Sigmoid colon (tissue), 6 donors: ENCODE measurements at regions not wholly inside any gene's neighbourhood (a gene's known extent, or its start where the extent isn't known, plus 50 kb on each side); places are given as distances from the start of the nearest gene placed in this dataset.

Experiments
- DNase-seq: peaks from one replicate; pipeline ENCODE4 v3.0.0-alpha.2; 2019
- H3K27ac ChIP-seq, 4 donors: fragments of 200-600 bp; sonication (generic); one replicate each; pipeline ENCODE4 v1.5.1; 2016 to 2019; ENCODE audit warnings: mild to moderate bottlenecking in 1 of 4
- H3K27me3 ChIP-seq, 3 donors: fragments of 200-600 bp; sonication (generic); one replicate each; pipeline ENCODE4 v1.5.1; 2019; ENCODE audit warnings: mild to moderate bottlenecking in 1 of 3
- H3K36me3 ChIP-seq, 4 donors: fragments of 200-600 bp; sonication (generic); one replicate each; pipeline ENCODE4 v1.5.1; 2016 to 2019
- H3K4me1 ChIP-seq, 4 donors: fragments of 200-600 bp; sonication (generic); one replicate each; pipeline ENCODE4 v1.5.1; 2017 to 2019
- H3K4me3 ChIP-seq, 4 donors: fragments of 200-600 bp; sonication (generic); one replicate each; pipeline ENCODE4 v1.5.1; 2017 to 2019; ENCODE audit warnings: mild to moderate bottlenecking in 2 of 4, moderate library complexity in 1 of 4
- H3K9me3 ChIP-seq, 4 donors: fragments of 200-600 bp in 3 of 4; sonication (generic) in 3 of 4; one replicate each; pipeline versions ENCODE4 v1.5.1 to v1.6.1; 2013 to 2019
- EP300 ChIP-seq, 4 donors: sonication (generic); formaldehyde crosslinking; IDR thresholded peaks; one replicate each; pipeline ENCODE4 v1.6.1; 2017; ENCODE audit warnings: antibody characterized with exemption in 4 of 4
- POLR2A ChIP-seq, 2 donors: fragments of 450-650 bp; IDR thresholded peaks; one replicate each; pipeline ENCODE4 v1.6.1; 2016; ENCODE audit warnings: antibody characterized with exemption in 2 of 2, mild to moderate bottlenecking in 2 of 2, moderate library complexity in 2 of 2
- POLR2AphosphoS5 ChIP-seq, 4 donors: sonication (generic); formaldehyde crosslinking; IDR thresholded peaks; one replicate each; pipeline ENCODE4 v1.6.1; 2017; ENCODE audit warnings: antibody characterized with exemption in 4 of 4
- WGBS, 2 donors: extraction: QIAGEN DNeasy Blood & Tissue Kit; methylation state at CpG; one replicate each; pipeline ENCODE4 v1.1.7; 2013; 5-methylcytosine and 5-hydroxymethylcytosine counted together
- intact Hi-C: fragments of 100-400 bp; cut with DNase I; formaldehyde crosslinking; loops from one replicate; pipeline ENCODE4 v1.15.1; 2023
- TF ChIP-seq, protein P1 (sequence below), 4 experiments: fragments of 450-650 bp in 3 of 4; fragments of 200-600 bp in 1 of 4; IDR thresholded peaks; one replicate each; pipeline ENCODE4 v1.5.1; 2016 to 2019; ENCODE audit warnings: antibody characterized with exemption in 4 of 4, mild to moderate bottlenecking in 3 of 4, moderate library complexity in 2 of 4
- donor health status: healthy with polysubstance abuse.
- donor health status: healthy.

GRCh38 chr6:27081931-27082330 lies 165.6 kb upstream of the PRSS16 start:
- H3K27ac ChIP-seq: no peak overlapping the region
- intact Hi-C loops: no loop called here
- H3K4me1 ChIP-seq: peaks cover 0 to 5% (median 2%) of the 10 kb centered on the region in 4 donors
- TF ChIP-seq EP300 (IDR thresholded peaks at IDR 0.05) (no peak), POLR2A (IDR thresholded peaks at IDR 0.05) (no peak), POLR2AphosphoS5 (IDR thresholded peaks at IDR 0.05) (no peak)
- TF ChIP-seq, protein P1, sequence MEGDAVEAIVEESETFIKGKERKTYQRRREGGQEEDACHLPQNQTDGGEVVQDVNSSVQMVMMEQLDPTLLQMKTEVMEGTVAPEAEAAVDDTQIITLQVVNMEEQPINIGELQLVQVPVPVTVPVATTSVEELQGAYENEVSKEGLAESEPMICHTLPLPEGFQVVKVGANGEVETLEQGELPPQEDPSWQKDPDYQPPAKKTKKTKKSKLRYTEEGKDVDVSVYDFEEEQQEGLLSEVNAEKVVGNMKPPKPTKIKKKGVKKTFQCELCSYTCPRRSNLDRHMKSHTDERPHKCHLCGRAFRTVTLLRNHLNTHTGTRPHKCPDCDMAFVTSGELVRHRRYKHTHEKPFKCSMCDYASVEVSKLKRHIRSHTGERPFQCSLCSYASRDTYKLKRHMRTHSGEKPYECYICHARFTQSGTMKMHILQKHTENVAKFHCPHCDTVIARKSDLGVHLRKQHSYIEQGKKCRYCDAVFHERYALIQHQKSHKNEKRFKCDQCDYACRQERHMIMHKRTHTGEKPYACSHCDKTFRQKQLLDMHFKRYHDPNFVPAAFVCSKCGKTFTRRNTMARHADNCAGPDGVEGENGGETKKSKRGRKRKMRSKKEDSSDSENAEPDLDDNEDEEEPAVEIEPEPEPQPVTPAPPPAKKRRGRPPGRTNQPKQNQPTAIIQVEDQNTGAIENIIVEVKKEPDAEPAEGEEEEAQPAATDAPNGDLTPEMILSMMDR (IDR thresholded peaks at IDR 0.05): no peak
- DNase-seq: no peak
- no peak overlapping the region for H3K4me3 ChIP-seq
- no peaks in the 10 kb centered on the region for H3K36me3 ChIP-seq
- no peaks in the 10 kb centered on the region for H3K9me3 ChIP-seq
- peaks cover 0 to 14% (median 0%) of the 10 kb centered on the region in 3 donors for H3K27me3 ChIP-seq
- 51 to 60% methylated on average over 2 of the region's 2 CpGs for WGBS, 2 donors

DNA sequence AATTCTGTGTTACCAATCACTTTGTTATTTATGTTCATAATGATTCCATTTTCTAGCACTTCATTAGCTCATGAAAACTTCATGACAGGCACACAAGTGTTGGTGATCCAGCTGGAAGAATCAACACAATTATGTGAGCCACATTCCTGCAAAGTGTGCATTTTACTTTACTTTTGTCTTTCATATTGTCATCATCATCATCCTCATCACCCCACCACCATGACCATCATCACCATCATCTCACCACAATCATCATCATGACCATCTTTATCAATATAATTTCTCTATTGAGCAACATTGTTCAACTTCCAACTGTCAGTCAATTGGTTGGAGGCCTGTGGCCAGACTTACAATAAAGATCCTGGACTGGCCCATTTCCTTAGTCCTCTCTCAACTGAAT lies 159.4 kb upstream of the PRSS16 start:
- no peak for TF ChIP-seq POLR2A (IDR thresholded peaks at IDR 0.05)
- TF ChIP-seq, protein P1 (IDR thresholded peaks at IDR 0.05): no peak
- peaks cover 11 to 36% (median 12%) of the 10 kb centered on the region in 3 donors for H3K27me3 ChIP-seq
- peaks cover 0 to 8% (median 6%) of the 10 kb centered on the region in 4 donors for H3K4me1 ChIP-seq
- intact Hi-C loops: no loop called here
- no peaks in the 10 kb centered on the region for H3K36me3 ChIP-seq
- DNase-seq: no peak
- no peak overlapping the region for H3K4me3 ChIP-seq
- H3K27ac ChIP-seq: no peak overlapping the region
- H3K9me3 ChIP-seq: no peaks in the 10 kb centered on the region

- peak overlapping the region in 2 of 4 donors; percentile 10 to 19 for H3K4me3 ChIP-seq
- intact Hi-C loops: no loop called here
- 2% methylated on average over 27 of the region's 27 CpGs for WGBS, 2 donors
- no peak overlapping the region for H3K27ac ChIP-seq
- TF ChIP-seq POLR2AphosphoS5 (IDR thresholded peaks at IDR 0.05) (no peak), EP300 (IDR thresholded peaks at IDR 0.05) (no peak), POLR2A (IDR thresholded peaks at IDR 0.05) (no peak)
- TF ChIP-seq, protein P1 (IDR thresholded peaks at IDR 0.05): no peak
- no peak for DNase-seq
- H3K27me3 ChIP-seq: peaks cover 15 to 72% (median 16%) of the 10 kb centered on the region in 3 donors
- H3K4me1 ChIP-seq: peaks cover 0 to 15% (median 9%) of the 10 kb centered on the region in 4 donors
- H3K36me3 ChIP-seq: no peaks in the 10 kb centered on the region
- no peaks in the 10 kb centered on the region for H3K9me3 ChIP-seq
These were observed 155.7 kb upstream of the PRSS16 start for GRCh38 chr6:27091661-27092315.

GRCh38 chr6:27092316-27092692 lies 155.2 kb upstream of the PRSS16 start:
- Histone ChIP-seq H3K9me3 (no peaks in the 10 kb centered on the region), H3K4me3 (peak overlapping the region in 1 of 4 donors; percentile 10), H3K36me3 (no peaks in the 10 kb centered on the region), H3K4me1 (peaks cover 0 to 18% (median 11%) of the 10 kb centered on the region in 4 donors), H3K27me3 (peaks cover 16 to 77% (median 20%) of the 10 kb centered on the region in 3 donors), H3K27ac (no peak overlapping the region)
- intact Hi-C loops: no loop called here
- no peak for DNase-seq
- TF ChIP-seq POLR2A (IDR thresholded peaks at IDR 0.05) (no peak), POLR2AphosphoS5 (IDR thresholded peaks at IDR 0.05) (no peak), EP300 (IDR thresholded peaks at IDR 0.05) (no peak)
- TF ChIP-seq, protein P1 (IDR thresholded peaks at IDR 0.05): no peak
- WGBS, 2 donors: 22 to 38% methylated on average over 8 of the region's 8 CpGs

DNA sequence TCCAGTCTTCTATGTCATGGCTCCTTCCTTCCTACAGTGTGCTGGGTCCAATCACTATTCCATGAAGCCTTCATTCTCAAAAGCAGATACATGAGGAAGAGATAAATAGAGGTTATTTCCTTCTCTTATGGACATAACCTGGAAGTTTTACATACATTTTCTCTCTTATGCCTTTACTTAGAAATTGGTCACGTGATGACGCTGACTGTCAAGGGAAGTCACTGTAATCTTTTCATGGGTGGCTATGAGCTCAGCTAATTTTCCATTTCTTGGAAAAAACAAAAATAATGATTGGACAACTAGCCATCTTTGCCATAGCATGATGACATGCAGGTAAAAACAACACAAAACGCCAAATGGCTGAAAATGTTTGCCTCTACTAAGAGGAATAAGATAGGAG lies 151.6 kb upstream of the PRSS16 start:
- DNase-seq: no peak
- WGBS, 2 donors: 91 to 94% methylated on average over 3 of the region's 3 CpGs
- Histone ChIP-seq H3K27ac (no peak overlapping the region), H3K4me3 (no peak overlapping the region), H3K27me3 (peaks cover 16 to 73% (median 22%) of the 10 kb centered on the region in 3 donors), H3K9me3 (no peaks in the 10 kb centered on the region), H3K36me3 (no peaks in the 10 kb centered on the region), H3K4me1 (peaks cover 0 to 18% (median 11%) of the 10 kb centered on the region in 4 donors)
- TF ChIP-seq EP300 (IDR thresholded peaks at IDR 0.05): no peak
- TF ChIP-seq POLR2AphosphoS5 (IDR thresholded peaks at IDR 0.05): no peak
- no peak for TF ChIP-seq POLR2A (IDR thresholded peaks at IDR 0.05)
- TF ChIP-seq, protein P1 (IDR thresholded peaks at IDR 0.05): no peak
- intact Hi-C loops: no loop called here
